ENCODE measurements at regions not wholly inside any gene's neighbourhood (a gene's known extent, or its start where the extent isn't known, plus 50 kb on each side); places are given as distances from the start of the nearest gene placed in this dataset.
"Not testable (repeated sequence)": the region's sequence is repeated elsewhere in the genome, so short reads cannot be mapped to it uniquely, and the experiment has no call there.

DNA sequence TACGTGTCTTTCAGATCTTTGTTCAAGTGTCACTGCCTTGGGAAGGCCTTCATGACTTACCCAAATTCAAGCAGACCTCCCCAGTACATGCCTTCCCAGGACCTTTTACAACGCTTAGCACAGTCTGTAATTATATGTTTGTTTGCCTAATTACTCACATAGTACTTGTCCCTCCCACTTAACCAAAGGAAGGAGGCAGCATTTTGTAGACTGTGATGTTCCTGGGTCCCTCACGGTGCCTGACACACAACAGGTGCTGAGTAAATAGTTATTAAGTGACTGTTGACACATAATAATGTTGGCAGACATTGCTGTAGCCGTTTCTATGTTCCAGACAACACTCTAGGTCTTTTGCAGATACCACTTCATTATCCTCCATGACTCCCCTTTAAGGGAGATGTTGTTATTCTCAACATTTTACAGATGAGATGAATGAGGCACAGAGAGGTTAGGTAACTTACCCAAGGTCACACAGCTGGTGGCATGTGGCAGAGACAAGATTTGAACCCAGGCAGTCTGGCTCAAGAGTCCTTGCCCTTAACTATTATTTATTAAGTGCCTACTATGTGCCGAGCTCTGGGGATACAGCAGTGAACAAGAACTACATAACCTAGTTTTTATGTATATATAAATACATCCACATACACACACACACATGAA lies 130.7 kb downstream of the PHETA1 start:
- TF ChIP-seq, protein P1, sequence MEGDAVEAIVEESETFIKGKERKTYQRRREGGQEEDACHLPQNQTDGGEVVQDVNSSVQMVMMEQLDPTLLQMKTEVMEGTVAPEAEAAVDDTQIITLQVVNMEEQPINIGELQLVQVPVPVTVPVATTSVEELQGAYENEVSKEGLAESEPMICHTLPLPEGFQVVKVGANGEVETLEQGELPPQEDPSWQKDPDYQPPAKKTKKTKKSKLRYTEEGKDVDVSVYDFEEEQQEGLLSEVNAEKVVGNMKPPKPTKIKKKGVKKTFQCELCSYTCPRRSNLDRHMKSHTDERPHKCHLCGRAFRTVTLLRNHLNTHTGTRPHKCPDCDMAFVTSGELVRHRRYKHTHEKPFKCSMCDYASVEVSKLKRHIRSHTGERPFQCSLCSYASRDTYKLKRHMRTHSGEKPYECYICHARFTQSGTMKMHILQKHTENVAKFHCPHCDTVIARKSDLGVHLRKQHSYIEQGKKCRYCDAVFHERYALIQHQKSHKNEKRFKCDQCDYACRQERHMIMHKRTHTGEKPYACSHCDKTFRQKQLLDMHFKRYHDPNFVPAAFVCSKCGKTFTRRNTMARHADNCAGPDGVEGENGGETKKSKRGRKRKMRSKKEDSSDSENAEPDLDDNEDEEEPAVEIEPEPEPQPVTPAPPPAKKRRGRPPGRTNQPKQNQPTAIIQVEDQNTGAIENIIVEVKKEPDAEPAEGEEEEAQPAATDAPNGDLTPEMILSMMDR (IDR thresholded peaks at IDR 0.05; ENCODE audit: insufficient read depth in 1 of 2, low read depth in 1 of 2, low read length in 1 of 2, severe bottlenecking in 1 of 2, unreplicated experiment in 1 of 2): no peak
- intact Hi-C loops (cut with micrococcal nuclease; ENCODE audit: unreplicated experiment): no loop called here
- Histone ChIP-seq H3K4me1 (no peaks in the 10 kb centered on the region), H3K36me3 (ENCODE audit: control insufficient read depth, insufficient read depth, low read length) (no peaks in the 10 kb centered on the region), H3K9me3 (peaks cover 2% of the 10 kb centered on the region; the same call in 1 of the 2 replicates), H3K4me3 (ENCODE audit: low read depth, low read length) (no peak overlapping the region), H3K27me3 (replicated peaks; ENCODE audit: control insufficient read depth, insufficient read depth, low read length) (peaks cover 1% of the 10 kb centered on the region; the same call in 1 of the 2 replicates)
- Mint-ChIP-seq H3K27me3 (ENCODE audit: insufficient read depth, unreplicated experiment) (peaks cover 25% of the 10 kb centered on the region), H3K36me3 (ENCODE audit: insufficient read depth, unreplicated experiment) (no peaks in the 10 kb centered on the region), H3K9me3 (ENCODE audit: unreplicated experiment) (no peaks in the 10 kb centered on the region), H3K4me1 (ENCODE audit: low read depth, unreplicated experiment) (no peaks in the 10 kb centered on the region), H3K27ac (ENCODE audit: unreplicated experiment) (no peak overlapping the region), H3K4me3 (ENCODE audit: unreplicated experiment) (no peak overlapping the region)
- no TSS peak for BruUV-seq (replicated peaks)
- CTCF ChIA-PET: no interaction called here
- DNase-seq: no peak
- POLR2A ChIA-PET: no interaction called here

GRCh38 chr12:111234491-111234890 lies 134.4 kb downstream of the PHETA1 start:
- H3K36me3 ChIP-seq (ENCODE audit: control insufficient read depth, insufficient read depth, low read length); CTCF ChIA-PET; H3K27ac Mint-ChIP-seq (ENCODE audit: unreplicated experiment); H3K4me1 ChIP-seq; intact Hi-C loops (cut with micrococcal nuclease; ENCODE audit: unreplicated experiment); H3K27me3 ChIP-seq (replicated peaks; ENCODE audit: control insufficient read depth, insufficient read depth, low read length); H3K9me3 Mint-ChIP-seq (ENCODE audit: unreplicated experiment); H3K4me3 Mint-ChIP-seq (ENCODE audit: unreplicated experiment); DNase-seq; H3K36me3 Mint-ChIP-seq (ENCODE audit: insufficient read depth, unreplicated experiment); H3K4me3 ChIP-seq (ENCODE audit: low read depth, low read length); H3K4me1 Mint-ChIP-seq (ENCODE audit: low read depth, unreplicated experiment); POLR2A ChIA-PET; H3K9me3 ChIP-seq; BruUV-seq (replicated peaks): not testable (repeated sequence)
- H3K27me3 Mint-ChIP-seq (ENCODE audit: insufficient read depth, unreplicated experiment): peaks cover 27% of the 10 kb centered on the region

- intact Hi-C loops (cut with micrococcal nuclease; ENCODE audit: unreplicated experiment): no loop called here
- BruUV-seq (replicated peaks): no TSS peak
- POLR2A ChIA-PET: no interaction called here
Observed at GRCh38 chr12:111233786-111234185, 135.1 kb downstream of the PHETA1 start.

More at GRCh38 chr12:111233786-111234185, 135.1 kb downstream of the PHETA1 start:
- Mint-ChIP-seq H3K4me3 (ENCODE audit: unreplicated experiment) (no peak overlapping the region), H3K4me1 (ENCODE audit: low read depth, unreplicated experiment) (no peaks in the 10 kb centered on the region), H3K27me3 (ENCODE audit: insufficient read depth, unreplicated experiment) (peaks cover 27% of the 10 kb centered on the region), H3K36me3 (ENCODE audit: insufficient read depth, unreplicated experiment) (no peaks in the 10 kb centered on the region), H3K9me3 (ENCODE audit: unreplicated experiment) (no peaks in the 10 kb centered on the region), H3K27ac (ENCODE audit: unreplicated experiment) (no peak overlapping the region)
- TF ChIP-seq, protein P1 (IDR thresholded peaks at IDR 0.05; ENCODE audit: insufficient read depth in 1 of 2, low read depth in 1 of 2, low read length in 1 of 2, severe bottlenecking in 1 of 2, unreplicated experiment in 1 of 2): no peak
- CTCF ChIA-PET: no interaction called here
- no peaks in the 10 kb centered on the region for H3K9me3 ChIP-seq
- DNase-seq: no peak
- H3K4me1 ChIP-seq: no peaks in the 10 kb centered on the region
- H3K27me3 ChIP-seq (replicated peaks; ENCODE audit: control insufficient read depth, insufficient read depth, low read length): peaks cover 1% of the 10 kb centered on the region; the same call in 1 of the 2 replicates
- no peaks in the 10 kb centered on the region for H3K36me3 ChIP-seq (ENCODE audit: control insufficient read depth, insufficient read depth, low read length)
- no peak overlapping the region for H3K4me3 ChIP-seq (ENCODE audit: low read depth, low read length)

Measured in Caco-2 (cell line).